ENCODE measurements at regions not wholly inside any gene's neighbourhood (a gene's known extent, or its start where the extent isn't known, plus 50 kb on each side); places are given as distances from the start of the nearest gene placed in this dataset.

- FAIRE-seq (no peak), DNase-seq (ENCODE audit: low read depth, low spot score) (no peak)
- TF ChIP-seq FOS (IDR thresholded peaks at IDR 0.05; ENCODE audit: borderline replicate concordance, insufficient read depth, low read length) = no peak
- no peak for TF ChIP-seq MYC (IDR thresholded peaks at IDR 0.05; ENCODE audit: low read depth, low read length)
- no peak for TF ChIP-seq MAX (IDR thresholded peaks at IDR 0.05; ENCODE audit: insufficient read depth, insufficient read length)
- TF ChIP-seq POLR2AphosphoS5 (IDR thresholded peaks at IDR 0.05; ENCODE audit: insufficient read depth, low read depth, low read length) = no peak
- TF ChIP-seq CTCF (IDR thresholded peaks at IDR 0.05; ENCODE audit: extremely low read depth in 1 of 2, insufficient read depth in 1 of 2, low read depth in 1 of 2, low read length in 2 of 2) = no peak
- no peak for TF ChIP-seq JUN (IDR thresholded peaks at IDR 0.05; ENCODE audit: borderline replicate concordance, insufficient read depth, insufficient read length, low read depth)
- TF ChIP-seq POLR2A (IDR thresholded peaks at IDR 0.05; ENCODE audit: low read depth, low read length) = no peak
- no peak for TF ChIP-seq EZH2 (IDR thresholded peaks at IDR 0.05; ENCODE audit: borderline replicate concordance, low read depth, low read length, severe bottlenecking)
- no peak for TF ChIP-seq GATA2 (IDR thresholded peaks at IDR 0.05; ENCODE audit: insufficient read depth, insufficient read length, low read depth, low read length)
- Histone ChIP-seq H3K27ac (ENCODE audit: insufficient read depth, low read depth, low read length) (no peak overlapping the region), H3K36me3 (ENCODE audit: control insufficient read depth in 2 of 2, extremely low read depth in 1 of 2, insufficient read depth in 2 of 2, low read length in 2 of 2) (no peaks in the 10 kb centered on the region), H3K9ac (replicated peaks; ENCODE audit: extremely low read depth, insufficient read depth, low read length) (no peak overlapping the region), H3K4me2 (ENCODE audit: insufficient read depth, low read length) (no peak overlapping the region), H3K9me3 (replicated peaks; ENCODE audit: control insufficient read depth, insufficient read depth, low read length) (no peaks in the 10 kb centered on the region), H3K79me2 (ENCODE audit: control insufficient read depth, insufficient read depth, low read length) (no peaks in the 10 kb centered on the region), H3K4me1 (ENCODE audit: control insufficient read depth, extremely low read depth, insufficient read depth, low read length) (no peaks in the 10 kb centered on the region), H4K20me1 (replicated peaks; ENCODE audit: control insufficient read depth, extremely low read depth, insufficient read depth, low read length) (no peaks in the 10 kb centered on the region), H3K9me1 (replicated peaks; ENCODE audit: control insufficient read depth, extremely low read depth, insufficient read depth, low read length) (no peaks in the 10 kb centered on the region), H3K27me3 (ENCODE audit: control insufficient read depth in 2 of 2, insufficient read depth in 2 of 2, low read length in 2 of 2) (no peaks in the 10 kb centered on the region), H2AFZ (ENCODE audit: low read depth, low read length) (no peak overlapping the region), H3K4me3 (replicated peaks in 1 of 3; ENCODE audit: insufficient read depth in 1 of 3, low read depth in 1 of 3, low read length in 3 of 3) (no peak overlapping the region)
- CTCF ChIA-PET = no interaction called here
- BruUV-seq (replicated peaks) = no TSS peak
- POLR2A ChIA-PET = no interaction called here
- dilution Hi-C loops (cut with MboI; ENCODE audit: extremely low pct_ligation_motif_present, low sequenced_read_pairs) = no loop called here
- intact Hi-C loops (cut with micrococcal nuclease) = no loop called here
Measured at GRCh38 chr13:34695063-34695462, 247.0 kb upstream of the NBEA start.
